Neural progenitor cell (in vitro differentiated cells): ENCODE measurements at regions not wholly inside any gene's neighbourhood (a gene's known extent, or its start where the extent isn't known, plus 50 kb on each side); places are given as distances from the start of the nearest gene placed in this dataset.

Experiments used
- EZH2 ChIP-seq: fragments of 200-600 bp; sonication (generic); IDR thresholded peaks from 2 replicates; pipeline ENCODE4 v1.6.1; 2017; ENCODE audit warnings: antibody characterized with exemption, mild to moderate bottlenecking, moderate library complexity
- EZH2phosphoT487 ChIP-seq: fragments of 200-600 bp; sonication (generic); IDR thresholded peaks from 2 replicates; pipeline ENCODE4 v1.6.1; 2017; ENCODE audit warnings: antibody characterized with exemption
- TF ChIP-seq, protein P1 (sequence below): fragments of 200-600 bp; sonication (generic); IDR thresholded peaks from 2 replicates; pipeline ENCODE4 v1.5.1; 2017; ENCODE audit warnings: antibody characterized with exemption, mild to moderate bottlenecking

DNA sequence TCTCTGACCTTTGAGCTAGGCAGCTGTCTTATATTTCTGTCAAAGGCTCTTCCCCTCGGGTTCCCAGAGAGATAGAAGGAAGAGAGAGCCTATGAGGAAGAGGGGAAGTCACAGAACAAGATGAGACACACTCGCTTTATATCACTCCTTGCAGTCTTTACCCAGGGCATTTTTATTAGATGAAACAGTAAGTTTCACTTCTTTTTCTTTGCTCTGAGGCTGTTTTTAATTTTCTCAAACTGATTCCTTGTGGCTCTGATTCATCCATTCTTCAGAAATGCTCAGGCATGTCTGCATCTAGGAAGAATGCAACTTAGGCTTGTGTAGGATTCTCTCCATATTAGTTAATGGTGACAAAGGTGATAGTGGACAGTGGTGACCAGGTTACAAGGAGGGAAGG is 132.9 kb upstream of the CHD1 start:
- TF ChIP-seq, protein P1, sequence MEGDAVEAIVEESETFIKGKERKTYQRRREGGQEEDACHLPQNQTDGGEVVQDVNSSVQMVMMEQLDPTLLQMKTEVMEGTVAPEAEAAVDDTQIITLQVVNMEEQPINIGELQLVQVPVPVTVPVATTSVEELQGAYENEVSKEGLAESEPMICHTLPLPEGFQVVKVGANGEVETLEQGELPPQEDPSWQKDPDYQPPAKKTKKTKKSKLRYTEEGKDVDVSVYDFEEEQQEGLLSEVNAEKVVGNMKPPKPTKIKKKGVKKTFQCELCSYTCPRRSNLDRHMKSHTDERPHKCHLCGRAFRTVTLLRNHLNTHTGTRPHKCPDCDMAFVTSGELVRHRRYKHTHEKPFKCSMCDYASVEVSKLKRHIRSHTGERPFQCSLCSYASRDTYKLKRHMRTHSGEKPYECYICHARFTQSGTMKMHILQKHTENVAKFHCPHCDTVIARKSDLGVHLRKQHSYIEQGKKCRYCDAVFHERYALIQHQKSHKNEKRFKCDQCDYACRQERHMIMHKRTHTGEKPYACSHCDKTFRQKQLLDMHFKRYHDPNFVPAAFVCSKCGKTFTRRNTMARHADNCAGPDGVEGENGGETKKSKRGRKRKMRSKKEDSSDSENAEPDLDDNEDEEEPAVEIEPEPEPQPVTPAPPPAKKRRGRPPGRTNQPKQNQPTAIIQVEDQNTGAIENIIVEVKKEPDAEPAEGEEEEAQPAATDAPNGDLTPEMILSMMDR = no peak
- TF ChIP-seq EZH2phosphoT487 (no peak), EZH2 (no peak)
